CD4-positive, alpha-beta T cell (primary cell): ENCODE measurements at regions not wholly inside any gene's neighbourhood (a gene's known extent, or its start where the extent isn't known, plus 50 kb on each side); places are given as distances from the start of the nearest gene placed in this dataset.

Experiments
- ATAC-seq: fragments of 200-7000 bp; cut with Tn5 transposase; one replicate; pipeline ENCODE4 v1.10.0; 2022; ENCODE audit warnings: mild to moderate bottlenecking; ENCODE audit not compliant: poor library complexity
- CTCF ChIA-PET: fragments of 350-600 bp; sonication (Branson Sonifier 250); formaldehyde crosslinking; loops from one replicate; lab custom pipeline; 2021; ENCODE audit warnings: antibody characterized with exemption, inconsistent platforms; lab: Charles Lee
- POLR2A ChIA-PET: fragments of 350-600 bp; sonication (Branson Sonifier 250); formaldehyde crosslinking; loops from one replicate; lab custom pipeline; 2021; ENCODE audit warnings: antibody characterized with exemption, inconsistent platforms; lab: Charles Lee
- DNase-seq, 14 experiments: peaks; one replicate each; pipeline ENCODE4 v3.0.0-alpha.2; 2013 to 2020; ENCODE audit warnings: mixed read lengths in 2 of 14
- H3K27ac ChIP-seq, 2 donors: one replicate each; pipeline versions ENCODE4 v1.5.1 to v1.7.0; 2013; ENCODE audit warnings: low read length in 2 of 2, low read depth in 1 of 2, mild to moderate bottlenecking in 1 of 2
- H3K27me3 ChIP-seq, 2 experiments: 1 replicate in 1 of 2; 2 replicates in 1 of 2; pipeline versions ENCODE4 v1.6.1 to v1.7.0; 2013; ENCODE audit warnings: low read length in 2 of 2, control low read depth in 1 of 2, mild to moderate bottlenecking in 1 of 2, moderate library complexity in 1 of 2; ENCODE audit not compliant: insufficient read depth in 2 of 2, control insufficient read depth in 1 of 2
- H3K36me3 ChIP-seq: one replicate; pipeline ENCODE4 v1.6.1; 2013; ENCODE audit warnings: low read length, control low read depth; ENCODE audit not compliant: insufficient read depth
- H3K4me1 ChIP-seq: one replicate; pipeline ENCODE4 v1.6.1; 2013; ENCODE audit warnings: low read length, control low read depth; ENCODE audit not compliant: insufficient read depth
- H3K4me3 ChIP-seq: one replicate; pipeline ENCODE4 v1.5.1; 2013; ENCODE audit warnings: mild to moderate bottlenecking, low read length, moderate library complexity
- H3K9me3 ChIP-seq, 2 experiments: 1 replicate in 1 of 2; 2 replicates in 1 of 2; pipeline versions ENCODE4 v1.6.1 to v1.7.0; 2013; ENCODE audit warnings: low read length in 2 of 2, mild to moderate bottlenecking in 2 of 2, control low read depth in 1 of 2, moderate library complexity in 1 of 2; ENCODE audit not compliant: control insufficient read depth in 1 of 2, insufficient read depth in 1 of 2
- H3K27ac Mint-ChIP-seq: one replicate; pipeline ENCODE4 v1.8.0; 2020; ENCODE audit warnings: mixed read lengths
- H3K27me3 Mint-ChIP-seq: one replicate; pipeline ENCODE4 v1.8.0; 2021; ENCODE audit warnings: mixed read lengths
- H3K36me3 Mint-ChIP-seq: one replicate; pipeline ENCODE4 v1.8.0; 2021; ENCODE audit warnings: low read depth, mixed read lengths
- H3K4me1 Mint-ChIP-seq: one replicate; pipeline ENCODE4 v1.8.0; 2021; ENCODE audit warnings: low read depth, mixed read lengths
- H3K4me3 Mint-ChIP-seq: one replicate; pipeline ENCODE4 v1.8.0; 2020; ENCODE audit warnings: mild to moderate bottlenecking, mixed read lengths
- H3K9me3 Mint-ChIP-seq: one replicate; pipeline ENCODE4 v1.8.0; 2020; ENCODE audit warnings: mixed read lengths
- CTCF ChIP-seq: fragments of 200-600 bp; IDR thresholded peaks from one replicate; pipeline ENCODE4 v1.8.0; 2022; ENCODE audit warnings: antibody characterized with exemption, mild to moderate bottlenecking
- intact Hi-C, 2 experiments: fragments of 100-400 bp; cut with DNase I in 1 of 2; cut with micrococcal nuclease in 1 of 2; formaldehyde crosslinking; loops; one replicate each; pipeline versions ENCODE4 v1.15.1 to v1.9.0; 2023 to 2025; cut with DNase I, micrococcal nuclease

- H3K36me3 ChIP-seq: no peaks in the 10 kb centered on the region
- POLR2A ChIA-PET: no interaction called here
- Mint-ChIP-seq H3K4me1 (no peaks in the 10 kb centered on the region), H3K27me3 (no peaks in the 10 kb centered on the region), H3K27ac (no peak overlapping the region), H3K9me3 (peaks cover 13% of the 10 kb centered on the region), H3K4me3 (no peak overlapping the region), H3K36me3 (no peaks in the 10 kb centered on the region)
- ATAC-seq (no peak), DNase-seq (no peak)
- intact Hi-C loops: no loop called here
- CTCF ChIA-PET: no interaction called here
- H3K4me3 ChIP-seq: no peak overlapping the region
- H3K4me1 ChIP-seq: no peaks in the 10 kb centered on the region
- TF ChIP-seq CTCF: no peak
- H3K27me3 ChIP-seq: no peaks in the 10 kb centered on the region
- H3K9me3 ChIP-seq: peaks cover 0 to 3% of the 10 kb centered on the region in 2 experiments
- H3K27ac ChIP-seq: no peak overlapping the region
These were observed 538.8 kb downstream of the PLXDC2 start for GRCh38 chr10:20355011-20355410.

- ATAC-seq (no peak), DNase-seq (no peak)
- Histone ChIP-seq H3K9me3 (peaks cover 0 to 3% of the 10 kb centered on the region in 2 experiments), H3K27me3 (no peaks in the 10 kb centered on the region), H3K27ac (no peak overlapping the region), H3K4me3 (no peak overlapping the region), H3K4me1 (no peaks in the 10 kb centered on the region), H3K36me3 (no peaks in the 10 kb centered on the region)
- H3K27me3 Mint-ChIP-seq: no peaks in the 10 kb centered on the region
- POLR2A ChIA-PET: no interaction called here
- no peak overlapping the region for H3K27ac Mint-ChIP-seq
- no peaks in the 10 kb centered on the region for H3K4me1 Mint-ChIP-seq
- no peak for TF ChIP-seq CTCF
- no peaks in the 10 kb centered on the region for H3K36me3 Mint-ChIP-seq
- H3K9me3 Mint-ChIP-seq: peaks cover 9% of the 10 kb centered on the region
- no peak overlapping the region for H3K4me3 Mint-ChIP-seq
- CTCF ChIA-PET: no interaction called here
- intact Hi-C loops: no loop called here
These were observed 537.9 kb downstream of the PLXDC2 start for GRCh38 chr10:20354166-20354565.

GRCh38 chr10:20350509-20350908 lies 534.3 kb downstream of the PLXDC2 start:
- H3K9me3 ChIP-seq: no peaks in the 10 kb centered on the region
- no peak for TF ChIP-seq CTCF
- DNase-seq (no peak), ATAC-seq (no peak)
- no peaks in the 10 kb centered on the region for H3K36me3 Mint-ChIP-seq
- intact Hi-C loops: no loop called here
- H3K27me3 ChIP-seq: no peaks in the 10 kb centered on the region
- no peaks in the 10 kb centered on the region for H3K4me1 ChIP-seq
- H3K4me1 Mint-ChIP-seq: no peaks in the 10 kb centered on the region
- no peak overlapping the region for H3K27ac ChIP-seq
- H3K4me3 Mint-ChIP-seq: no peak overlapping the region
- no peak overlapping the region for H3K4me3 ChIP-seq
- ChIA-PET POLR2A (no interaction called here), CTCF (no interaction called here)
- H3K27ac Mint-ChIP-seq: no peak overlapping the region
- no peaks in the 10 kb centered on the region for H3K36me3 ChIP-seq
- peaks cover 2% of the 10 kb centered on the region for H3K9me3 Mint-ChIP-seq
- H3K27me3 Mint-ChIP-seq: no peaks in the 10 kb centered on the region
